ENCODE measurements at regions not wholly inside any gene's neighbourhood (a gene's known extent, or its start where the extent isn't known, plus 50 kb on each side); places are given as distances from the start of the nearest gene placed in this dataset.

DNA sequence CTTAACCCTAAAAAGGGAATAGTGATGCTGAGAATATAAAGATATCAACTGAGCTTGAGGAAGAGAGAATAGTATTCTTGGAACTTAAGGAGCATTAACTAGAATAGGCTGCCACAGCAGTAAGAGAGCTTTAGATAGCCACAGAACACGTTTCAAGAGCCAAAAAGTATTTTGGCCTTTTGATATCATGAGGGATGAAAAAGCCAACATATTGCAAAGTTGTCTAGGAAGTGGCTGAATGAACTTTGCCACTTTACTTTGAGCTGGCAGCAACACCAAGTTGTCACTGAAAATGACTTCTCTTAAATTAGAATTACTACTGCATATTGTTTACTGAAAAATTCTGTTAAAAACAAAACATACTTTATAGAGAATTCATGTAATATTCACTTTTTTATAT is 1476.2 kb downstream of the MRPL39 start:
- FAIRE-seq (no peak), DNase-seq (ENCODE audit: low read depth) (no peak)
- H3K79me2 ChIP-seq (ENCODE audit: insufficient read depth, low read length) = no peaks in the 10 kb centered on the region
- H4K20me1 ChIP-seq (ENCODE audit: insufficient read depth, low read length) = no peaks in the 10 kb centered on the region
- no peaks in the 10 kb centered on the region for H3K27me3 ChIP-seq (ENCODE audit: insufficient read depth, low read length)
- Mint-ChIP-seq H3K4me3 (ENCODE audit: unreplicated experiment) (no peak overlapping the region), H3K27me3 (ENCODE audit: low read depth, unreplicated experiment) (no peaks in the 10 kb centered on the region), H3K4me1 (ENCODE audit: low read depth, unreplicated experiment) (no peaks in the 10 kb centered on the region), H3K36me3 (ENCODE audit: low read depth, unreplicated experiment) (no peaks in the 10 kb centered on the region), H3K9me3 (ENCODE audit: unreplicated experiment) (no peaks in the 10 kb centered on the region), H3K27ac (ENCODE audit: unreplicated experiment) (no peak overlapping the region)
- H3K9ac ChIP-seq (ENCODE audit: low read length) = no peak overlapping the region
- no peak overlapping the region for H3K4me2 ChIP-seq (ENCODE audit: low read length)
- TF ChIP-seq, protein P1, sequence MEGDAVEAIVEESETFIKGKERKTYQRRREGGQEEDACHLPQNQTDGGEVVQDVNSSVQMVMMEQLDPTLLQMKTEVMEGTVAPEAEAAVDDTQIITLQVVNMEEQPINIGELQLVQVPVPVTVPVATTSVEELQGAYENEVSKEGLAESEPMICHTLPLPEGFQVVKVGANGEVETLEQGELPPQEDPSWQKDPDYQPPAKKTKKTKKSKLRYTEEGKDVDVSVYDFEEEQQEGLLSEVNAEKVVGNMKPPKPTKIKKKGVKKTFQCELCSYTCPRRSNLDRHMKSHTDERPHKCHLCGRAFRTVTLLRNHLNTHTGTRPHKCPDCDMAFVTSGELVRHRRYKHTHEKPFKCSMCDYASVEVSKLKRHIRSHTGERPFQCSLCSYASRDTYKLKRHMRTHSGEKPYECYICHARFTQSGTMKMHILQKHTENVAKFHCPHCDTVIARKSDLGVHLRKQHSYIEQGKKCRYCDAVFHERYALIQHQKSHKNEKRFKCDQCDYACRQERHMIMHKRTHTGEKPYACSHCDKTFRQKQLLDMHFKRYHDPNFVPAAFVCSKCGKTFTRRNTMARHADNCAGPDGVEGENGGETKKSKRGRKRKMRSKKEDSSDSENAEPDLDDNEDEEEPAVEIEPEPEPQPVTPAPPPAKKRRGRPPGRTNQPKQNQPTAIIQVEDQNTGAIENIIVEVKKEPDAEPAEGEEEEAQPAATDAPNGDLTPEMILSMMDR (IDR thresholded peaks at IDR 0.05; ENCODE audit: insufficient read depth, low read depth, low read length) = no peak
- no peak for TF ChIP-seq EZH2 (IDR thresholded peaks at IDR 0.05; ENCODE audit: insufficient read depth, low read length)
- H3K4me1 ChIP-seq (ENCODE audit: insufficient read depth, low read length) = no peaks in the 10 kb centered on the region
- no peak overlapping the region for H3K4me3 ChIP-seq (ENCODE audit: insufficient read depth, low read depth, low read length)
- no peaks in the 10 kb centered on the region for H3K36me3 ChIP-seq (ENCODE audit: insufficient read depth, low read length)
- peak overlapping the region; percentile 28 for H2AFZ ChIP-seq (ENCODE audit: low read depth, low read length)
- H3K9me3 ChIP-seq (ENCODE audit: insufficient read depth, low read depth, low read length) = no peaks in the 10 kb centered on the region
- no peak overlapping the region for H3K27ac ChIP-seq (ENCODE audit: low read depth, low read length)

DNA sequence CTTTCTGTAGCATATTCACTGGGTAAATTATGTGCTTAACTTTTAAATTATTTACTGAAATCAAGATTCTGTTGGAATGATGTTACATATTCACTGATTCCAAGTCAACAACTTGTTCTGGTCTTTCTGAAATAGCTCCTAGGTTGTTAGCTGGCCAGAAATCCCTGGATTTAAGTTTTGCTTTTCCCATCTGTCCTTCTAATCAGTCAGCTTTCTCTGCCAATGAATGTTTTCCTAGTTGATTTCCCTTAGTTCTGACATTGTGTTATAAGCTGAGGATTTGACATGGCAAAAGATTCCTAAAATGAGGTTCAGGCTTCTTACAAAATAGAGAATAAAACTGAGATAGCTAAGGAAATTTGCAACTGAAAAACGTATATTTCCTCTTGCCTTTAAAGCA is 1479.6 kb downstream of the MRPL39 start:
- Histone ChIP-seq H3K79me2 (ENCODE audit: insufficient read depth, low read length) (no peaks in the 10 kb centered on the region), H3K4me2 (ENCODE audit: low read length) (no peak overlapping the region), H3K9me3 (ENCODE audit: insufficient read depth, low read depth, low read length) (no peaks in the 10 kb centered on the region), H3K4me3 (ENCODE audit: insufficient read depth, low read depth, low read length) (no peak overlapping the region), H3K27ac (ENCODE audit: low read depth, low read length) (no peak overlapping the region), H2AFZ (ENCODE audit: low read depth, low read length) (no peak overlapping the region), H3K27me3 (ENCODE audit: insufficient read depth, low read length) (no peaks in the 10 kb centered on the region), H3K4me1 (ENCODE audit: insufficient read depth, low read length) (no peaks in the 10 kb centered on the region), H3K36me3 (ENCODE audit: insufficient read depth, low read length) (no peaks in the 10 kb centered on the region), H3K9ac (ENCODE audit: low read length) (no peak overlapping the region), H4K20me1 (ENCODE audit: insufficient read depth, low read length) (no peaks in the 10 kb centered on the region)
- FAIRE-seq = no peak
- TF ChIP-seq, protein P1 (IDR thresholded peaks at IDR 0.05; ENCODE audit: insufficient read depth, low read depth, low read length) = no peak
- no peak for TF ChIP-seq EZH2 (IDR thresholded peaks at IDR 0.05; ENCODE audit: insufficient read depth, low read length)
- Mint-ChIP-seq H3K4me1 (ENCODE audit: low read depth, unreplicated experiment) (no peaks in the 10 kb centered on the region), H3K36me3 (ENCODE audit: low read depth, unreplicated experiment) (no peaks in the 10 kb centered on the region), H3K27ac (ENCODE audit: unreplicated experiment) (no peak overlapping the region), H3K4me3 (ENCODE audit: unreplicated experiment) (no peak overlapping the region), H3K27me3 (ENCODE audit: low read depth, unreplicated experiment) (no peaks in the 10 kb centered on the region), H3K9me3 (ENCODE audit: unreplicated experiment) (no peaks in the 10 kb centered on the region)
- no peak for DNase-seq (ENCODE audit: low read depth)

DNA sequence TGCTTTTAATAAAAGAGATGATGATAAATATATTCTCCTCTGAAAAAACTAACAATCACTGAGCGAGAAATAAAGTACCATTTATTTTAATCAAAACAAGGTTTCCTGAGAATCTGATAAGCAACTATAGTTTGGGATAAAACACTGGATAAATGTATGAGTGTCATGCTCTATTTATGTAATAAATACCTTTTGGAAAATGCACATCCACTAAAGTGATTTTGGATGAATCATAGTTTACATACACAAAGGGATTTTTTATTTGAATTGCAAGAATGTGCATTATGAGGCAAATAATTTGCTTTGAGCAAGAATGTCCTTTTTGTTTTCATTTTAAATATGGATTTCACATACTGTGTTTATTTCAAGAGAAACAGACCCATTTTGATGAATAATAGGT is 1483.5 kb downstream of the MRPL39 start:
- Histone ChIP-seq H3K9me3 (ENCODE audit: insufficient read depth, low read depth, low read length) (no peaks in the 10 kb centered on the region), H3K4me3 (ENCODE audit: insufficient read depth, low read depth, low read length) (no peak overlapping the region), H2AFZ (ENCODE audit: low read depth, low read length) (no peak overlapping the region), H3K27me3 (ENCODE audit: insufficient read depth, low read length) (no peaks in the 10 kb centered on the region), H4K20me1 (ENCODE audit: insufficient read depth, low read length) (no peaks in the 10 kb centered on the region), H3K27ac (ENCODE audit: low read depth, low read length) (no peak overlapping the region), H3K36me3 (ENCODE audit: insufficient read depth, low read length) (no peaks in the 10 kb centered on the region), H3K9ac (ENCODE audit: low read length) (no peak overlapping the region), H3K79me2 (ENCODE audit: insufficient read depth, low read length) (no peaks in the 10 kb centered on the region), H3K4me1 (ENCODE audit: insufficient read depth, low read length) (peaks cover 4% of the 10 kb centered on the region), H3K4me2 (ENCODE audit: low read length) (no peak overlapping the region)
- H3K4me3 Mint-ChIP-seq (ENCODE audit: unreplicated experiment) = no peak overlapping the region
- H3K36me3 Mint-ChIP-seq (ENCODE audit: low read depth, unreplicated experiment) = no peaks in the 10 kb centered on the region
- H3K4me1 Mint-ChIP-seq (ENCODE audit: low read depth, unreplicated experiment) = peaks cover 2% of the 10 kb centered on the region
- DNase-seq (ENCODE audit: low read depth) (no peak), FAIRE-seq (no peak)
- TF ChIP-seq EZH2 (IDR thresholded peaks at IDR 0.05; ENCODE audit: insufficient read depth, low read length) = no peak
- TF ChIP-seq, protein P1 (IDR thresholded peaks at IDR 0.05; ENCODE audit: insufficient read depth, low read depth, low read length) = no peak
- H3K9me3 Mint-ChIP-seq (ENCODE audit: unreplicated experiment) = no peaks in the 10 kb centered on the region
- H3K27ac Mint-ChIP-seq (ENCODE audit: unreplicated experiment) = no peak overlapping the region
- no peaks in the 10 kb centered on the region for H3K27me3 Mint-ChIP-seq (ENCODE audit: low read depth, unreplicated experiment)

All from astrocyte (in vitro differentiated cells and primary cell).